PC-9 (cell line): ENCODE measurements at regions not wholly inside any gene's neighbourhood (a gene's known extent, or its start where the extent isn't known, plus 50 kb on each side); places are given as distances from the start of the nearest gene placed in this dataset.
A peak's percentile ranks its signal among the peaks of the same experiment; 100 is the strongest.

Source experiments
- BruUV-seq: library from RNA; stranded (reverse); fragments of 400-500 nt; replicated peaks from 2 replicates; lab custom pipeline; 2021; lab: Mats Ljungman, UMichigan
- CTCF ChIA-PET: fragments of 300-600 bp; sonication (Branson Sonifier 250); formaldehyde crosslinking; loops from one replicate; lab custom pipeline; 2022; ENCODE audit warnings: antibody characterized with exemption; lab: Charles Lee
- POLR2A ChIA-PET: fragments of 300-600 bp; sonication (Branson Sonifier 250); formaldehyde crosslinking; loops from one replicate; lab custom pipeline; 2022; ENCODE audit warnings: antibody characterized with exemption; ENCODE audit not compliant: unreplicated experiment; lab: Charles Lee
- DNase-seq, 2 experiments: peaks; one replicate each; pipeline versions ENCODE4 v3.0.0 to v3.0.0-alpha.2; 2015 to 2022; ENCODE audit warnings: mixed read lengths in 1 of 2
- H2AFZ ChIP-seq: fragments of 200-600 bp; sonication (generic); 2 replicates; pipeline ENCODE4 v1.8.1; 2017; ENCODE audit warnings: antibody characterized with exemption
- H3F3A ChIP-seq: fragments of 200-600 bp; sonication (generic); 2 replicates; pipeline ENCODE4 v1.8.1; 2017; ENCODE audit warnings: antibody characterized with exemption, mild to moderate bottlenecking, low read depth; ENCODE audit not compliant: insufficient read depth
- H3K27ac ChIP-seq: fragments of 200-600 bp; sonication (generic); 2 replicates; pipeline ENCODE4 v1.6.1; 2016; ENCODE audit warnings: mixed run types
- H3K27me3 ChIP-seq: fragments of 200-600 bp; sonication (generic); 2 replicates; pipeline ENCODE4 v1.6.1; 2016; ENCODE audit warnings: low read depth, mixed run types; ENCODE audit not compliant: insufficient read depth
- H3K36me3 ChIP-seq: fragments of 200-600 bp; sonication (generic); 2 replicates; pipeline ENCODE4 v1.6.1; 2016; ENCODE audit warnings: low read depth, mixed run types
- H3K4me1 ChIP-seq: fragments of 200-600 bp; sonication (generic); replicated peaks from 2 replicates; pipeline ENCODE4 v1.6.1; 2016; ENCODE audit warnings: mixed run types; ENCODE audit not compliant: insufficient read depth
- H3K4me2 ChIP-seq: fragments of 200-600 bp; sonication (generic); 2 replicates; pipeline ENCODE4 v1.6.1; 2017; ENCODE audit warnings: mixed run types
- H3K4me3 ChIP-seq: fragments of 200-600 bp; sonication (generic); 2 replicates; pipeline ENCODE4 v1.6.1; 2016; ENCODE audit warnings: mixed run types
- H3K79me2 ChIP-seq: fragments of 200-600 bp; sonication (generic); 2 replicates; pipeline ENCODE4 v1.6.1; 2017; ENCODE audit warnings: low read depth, mixed run types
- H3K9me2 ChIP-seq: fragments of 200-600 bp; sonication (generic); 2 replicates; pipeline ENCODE4 v1.8.1; 2017; ENCODE audit warnings: mild to moderate bottlenecking; ENCODE audit not compliant: insufficient read depth
- H3K9me3 ChIP-seq: fragments of 200-600 bp; sonication (generic); 2 replicates; pipeline ENCODE4 v1.8.1; 2016; ENCODE audit warnings: low read depth; ENCODE audit not compliant: insufficient read depth
- H4K20me1 ChIP-seq: fragments of 200-600 bp; sonication (generic); 2 replicates; pipeline ENCODE4 v1.8.1; 2017; ENCODE audit not compliant: insufficient read depth
- EZH2 ChIP-seq: fragments of 200-600 bp; sonication (generic); IDR thresholded peaks from 2 replicates; pipeline ENCODE4 v1.8.0; 2017; ENCODE audit warnings: antibody characterized with exemption, low read depth
- intact Hi-C: fragments of 100-400 bp; cut with micrococcal nuclease; formaldehyde crosslinking; loops from one replicate; pipeline ENCODE4 v1.10.0; 2022; ENCODE audit not compliant: unreplicated experiment
- TF ChIP-seq, protein P1 (sequence below): fragments of 200-600 bp; sonication (generic); conservative IDR thresholded peaks from 2 replicates; pipeline ENCODE4 v1.6.1; 2017; ENCODE audit warnings: mixed run types, antibody characterized with exemption, mild to moderate bottlenecking, moderate library complexity

- TF ChIP-seq EZH2 = no peak
- TF ChIP-seq, protein P1, sequence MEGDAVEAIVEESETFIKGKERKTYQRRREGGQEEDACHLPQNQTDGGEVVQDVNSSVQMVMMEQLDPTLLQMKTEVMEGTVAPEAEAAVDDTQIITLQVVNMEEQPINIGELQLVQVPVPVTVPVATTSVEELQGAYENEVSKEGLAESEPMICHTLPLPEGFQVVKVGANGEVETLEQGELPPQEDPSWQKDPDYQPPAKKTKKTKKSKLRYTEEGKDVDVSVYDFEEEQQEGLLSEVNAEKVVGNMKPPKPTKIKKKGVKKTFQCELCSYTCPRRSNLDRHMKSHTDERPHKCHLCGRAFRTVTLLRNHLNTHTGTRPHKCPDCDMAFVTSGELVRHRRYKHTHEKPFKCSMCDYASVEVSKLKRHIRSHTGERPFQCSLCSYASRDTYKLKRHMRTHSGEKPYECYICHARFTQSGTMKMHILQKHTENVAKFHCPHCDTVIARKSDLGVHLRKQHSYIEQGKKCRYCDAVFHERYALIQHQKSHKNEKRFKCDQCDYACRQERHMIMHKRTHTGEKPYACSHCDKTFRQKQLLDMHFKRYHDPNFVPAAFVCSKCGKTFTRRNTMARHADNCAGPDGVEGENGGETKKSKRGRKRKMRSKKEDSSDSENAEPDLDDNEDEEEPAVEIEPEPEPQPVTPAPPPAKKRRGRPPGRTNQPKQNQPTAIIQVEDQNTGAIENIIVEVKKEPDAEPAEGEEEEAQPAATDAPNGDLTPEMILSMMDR = no peak
- BruUV-seq = no TSS peak
- H3K9me3 ChIP-seq = peaks cover 4% of the 10 kb centered on the region
- ChIA-PET CTCF (no interaction called here), POLR2A (no interaction called here)
- no peaks in the 10 kb centered on the region for H3K36me3 ChIP-seq
- no peaks in the 10 kb centered on the region for H3K79me2 ChIP-seq
- H3K4me1 ChIP-seq = peaks cover 4% of the 10 kb centered on the region; the same call in 1 of the 2 replicates
- no peak overlapping the region for H2AFZ ChIP-seq
- intact Hi-C loops = no loop called here
- H3K4me3 ChIP-seq = no peak overlapping the region
- no peak overlapping the region for H3K4me2 ChIP-seq
- no peak for DNase-seq
- H3F3A ChIP-seq = no peaks in the 10 kb centered on the region
- 0 out of 2 replicates have a peak, but pooled peaks cover 4% of the 10 kb centered on the region for H3K9me2 ChIP-seq
- no peaks in the 10 kb centered on the region for H4K20me1 ChIP-seq
- no peak overlapping the region for H3K27ac ChIP-seq
- no peaks in the 10 kb centered on the region for H3K27me3 ChIP-seq
Observed at GRCh38 chr5:89934069-89934468, 475.5 kb downstream of the CETN3 start.

DNA sequence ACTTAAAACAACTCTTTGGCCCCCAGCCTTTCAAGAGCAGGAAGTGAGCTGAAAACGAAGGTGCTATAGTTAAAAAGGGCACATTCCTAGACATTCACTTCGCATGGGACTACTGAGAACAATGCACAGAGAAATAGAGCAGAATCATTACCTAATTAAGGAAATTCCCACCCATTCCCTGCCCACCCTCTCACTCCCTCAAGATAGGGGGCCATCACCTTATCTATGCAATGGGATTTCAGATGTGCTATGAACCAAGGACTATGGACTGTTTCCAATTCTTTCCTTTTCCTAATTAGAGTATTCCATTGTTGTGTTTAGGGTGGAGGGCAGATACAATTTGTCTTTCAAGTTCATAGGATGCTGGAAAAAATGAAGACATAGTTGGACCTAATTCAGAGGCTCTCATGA is 476.8 kb downstream of the CETN3 start:
- Histone ChIP-seq H3K9me2 (0 out of 2 replicates have a peak, but pooled peaks cover 4% of the 10 kb centered on the region), H2AFZ (no peak overlapping the region), H3K9me3 (peaks cover 4% of the 10 kb centered on the region), H3K36me3 (no peaks in the 10 kb centered on the region), H3K4me1 (peaks cover 4% of the 10 kb centered on the region; the same call in 1 of the 2 replicates), H3K27me3 (no peaks in the 10 kb centered on the region), H3K4me3 (no peak overlapping the region), H3K27ac (no peak overlapping the region), H3F3A (no peaks in the 10 kb centered on the region), H3K4me2 (no peak overlapping the region), H3K79me2 (no peaks in the 10 kb centered on the region), H4K20me1 (no peaks in the 10 kb centered on the region)
- intact Hi-C loops = no loop called here
- BruUV-seq = no TSS peak
- no peak for TF ChIP-seq EZH2
- TF ChIP-seq, protein P1 = no peak
- no peak for DNase-seq
- ChIA-PET CTCF (no interaction called here), POLR2A (no interaction called here)

DNA sequence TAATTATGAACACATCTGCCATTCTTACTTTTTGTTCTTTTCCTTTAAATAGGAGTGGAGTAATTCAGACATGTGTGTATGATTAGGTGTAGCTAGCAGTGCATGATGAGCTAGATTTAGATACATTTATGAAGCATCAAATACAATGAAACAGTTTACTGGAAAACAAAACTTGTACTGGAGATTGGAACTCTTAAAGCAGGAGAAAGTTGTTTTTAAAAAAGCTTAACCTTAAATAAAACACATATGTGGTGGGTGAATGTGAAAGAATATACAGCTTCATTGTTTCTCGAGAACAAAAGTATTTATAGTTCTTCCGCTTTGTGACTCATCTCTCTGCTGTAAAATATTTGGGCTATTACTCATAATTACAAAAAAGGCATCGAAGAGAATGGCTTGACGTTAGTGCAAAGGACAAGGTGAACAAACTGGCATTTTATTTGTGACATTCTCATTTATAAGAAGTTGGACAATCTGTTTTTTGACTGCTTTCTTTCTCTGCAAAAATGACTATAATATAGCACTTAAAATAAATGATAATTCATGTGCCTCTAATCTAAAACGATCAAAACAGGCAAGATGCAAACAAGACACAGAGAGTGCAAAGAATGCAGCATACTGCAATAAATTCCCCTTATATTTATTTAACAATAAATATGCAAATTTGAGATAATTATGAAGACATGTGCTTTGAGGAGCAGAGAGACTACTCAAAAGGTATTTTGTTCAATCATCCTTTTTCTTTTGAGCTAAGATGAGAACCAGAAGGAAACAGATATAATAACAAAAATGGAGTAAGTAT is 478.8 kb downstream of the CETN3 start:
- BruUV-seq = no TSS peak
- Histone ChIP-seq H4K20me1 (no peaks in the 10 kb centered on the region), H3K4me3 (no peak overlapping the region), H3F3A (no peaks in the 10 kb centered on the region), H3K79me2 (no peaks in the 10 kb centered on the region), H2AFZ (no peak overlapping the region), H3K27me3 (no peaks in the 10 kb centered on the region), H3K27ac (no peak overlapping the region), H3K9me3 (peaks cover 4% of the 10 kb centered on the region), H3K36me3 (no peaks in the 10 kb centered on the region), H3K4me2 (no peak overlapping the region), H3K9me2 (0 out of 2 replicates have a peak, but pooled peaks cover 4% of the 10 kb centered on the region), H3K4me1 (peaks cover 4% of the 10 kb centered on the region; the same call in 1 of the 2 replicates)
- ChIA-PET POLR2A (interaction anchor here (0.5 to 0.9 kb wide), 3 partner anchors 46 to 1423 kb away, joined by 4 to 5 read pairs (median 4); partner anchors contain the start of gene CETN3), CTCF (no interaction called here)
- TF ChIP-seq EZH2 = no peak
- TF ChIP-seq, protein P1 = no peak
- intact Hi-C loops = no loop called here
- peak in 1 of 2 experiments; percentile 67 for DNase-seq
